WTC11 (cell line): ENCODE measurements at regions not wholly inside any gene's neighbourhood (a gene's known extent, or its start where the extent isn't known, plus 50 kb on each side); places are given as distances from the start of the nearest gene placed in this dataset.
A peak's percentile ranks its signal among the peaks of the same experiment; 100 is the strongest.

ENCODE experiments used
- ATAC-seq: fragments of 200-7000 bp; cut with Tn5 transposase; 2 replicates; pipeline ENCODE4 v1.10.0; 2021; ENCODE audit warnings: mild to moderate bottlenecking, moderate library complexity
- CTCF ChIA-PET: fragments of 300-600 bp; sonication (Branson Sonifier 250); formaldehyde crosslinking; loops from one replicate; lab custom pipeline; 2021; ENCODE audit warnings: antibody characterized with exemption; lab: Charles Lee
- POLR2A ChIA-PET: fragments of 350-600 bp; sonication (Branson Sonifier 250); formaldehyde crosslinking; loops from one replicate; lab custom pipeline; 2021; ENCODE audit warnings: antibody characterized with exemption; lab: Charles Lee
- DNase-seq: peaks from one replicate; pipeline ENCODE4 v3.0.0; 2021; ENCODE audit warnings: low spot score
- H3K27ac Mint-ChIP-seq: 2 replicates; pipeline ENCODE4 v1.8.0; 2021; ENCODE audit warnings: mixed read lengths
- H3K27me3 Mint-ChIP-seq: 2 replicates; pipeline ENCODE4 v1.8.0; 2021; ENCODE audit warnings: low read depth, mild to moderate bottlenecking, moderate library complexity, mixed read lengths
- H3K36me3 Mint-ChIP-seq: 2 replicates; pipeline ENCODE4 v1.8.0; 2021; ENCODE audit warnings: mixed read lengths
- H3K4me1 Mint-ChIP-seq: 2 replicates; pipeline ENCODE4 v1.8.0; 2022; ENCODE audit warnings: mixed read lengths
- H3K4me3 Mint-ChIP-seq: 2 replicates; pipeline ENCODE4 v1.8.0; 2021; ENCODE audit warnings: mild to moderate bottlenecking, moderate library complexity, mixed read lengths
- H3K9me3 Mint-ChIP-seq: 2 replicates; pipeline ENCODE4 v1.8.0; 2021; ENCODE audit warnings: mixed read lengths
- ATF1 ChIP-seq: sonication (generic); formaldehyde crosslinking; IDR thresholded peaks from 2 replicates; pipeline ENCODE4 v1.8.1; 2023; ENCODE audit warnings: mild to moderate bottlenecking, moderate library complexity, missing genetic modification reagents
- CBFB ChIP-seq: sonication (generic); formaldehyde crosslinking; IDR thresholded peaks from 2 replicates; pipeline ENCODE4 v1.8.1; 2022; ENCODE audit warnings: mild to moderate bottlenecking, low read depth, missing genetic modification reagents
- CDX4 ChIP-seq: fragments of 250-450 bp; sonication (Bioruptor Pico); IDR thresholded peaks from 2 replicates; pipeline ENCODE4 v1.9.0; 2021; ENCODE audit warnings: moderate library complexity, mild to moderate bottlenecking, inconsistent platforms, borderline replicate concordance
- E2F1 ChIP-seq: sonication (generic); formaldehyde crosslinking; IDR thresholded peaks from 2 replicates; pipeline ENCODE4 v1.8.0; 2022; ENCODE audit warnings: mild to moderate bottlenecking, missing genetic modification reagents
- ESRRA ChIP-seq: sonication (generic); formaldehyde crosslinking; IDR thresholded peaks from 2 replicates; pipeline ENCODE4 v1.8.1; 2022; ENCODE audit warnings: mild to moderate bottlenecking, missing genetic modification reagents, borderline replicate concordance
- FOXK1 ChIP-seq: sonication (generic); formaldehyde crosslinking; IDR thresholded peaks from 2 replicates; pipeline ENCODE4 v1.8.0; 2022; ENCODE audit warnings: mild to moderate bottlenecking, moderate library complexity, missing genetic modification reagents
- FOXP1 ChIP-seq: sonication (generic); formaldehyde crosslinking; IDR thresholded peaks from 2 replicates; pipeline ENCODE4 v1.8.0; 2022; ENCODE audit warnings: missing genetic modification reagents, mild to moderate bottlenecking, moderate library complexity, borderline replicate concordance
- KAT7 ChIP-seq: sonication (generic); formaldehyde crosslinking; IDR thresholded peaks from 2 replicates; pipeline ENCODE4 v1.8.1; 2023; ENCODE audit warnings: missing genetic modification reagents, mild to moderate bottlenecking, borderline replicate concordance
- NR1H2 ChIP-seq: sonication (generic); formaldehyde crosslinking; IDR thresholded peaks from 2 replicates; pipeline ENCODE4 v1.9.0; 2021; ENCODE audit warnings: mild to moderate bottlenecking, moderate library complexity, missing genetic modification reagents
- NR2C2 ChIP-seq: sonication (generic); formaldehyde crosslinking; IDR thresholded peaks from 2 replicates; pipeline ENCODE4 v1.8.0; 2022; ENCODE audit warnings: mild to moderate bottlenecking, missing genetic modification reagents
- SMAD3 ChIP-seq: sonication (generic); formaldehyde crosslinking; IDR thresholded peaks from 2 replicates; pipeline ENCODE4 v1.8.0; 2022; ENCODE audit warnings: missing genetic modification reagents, mild to moderate bottlenecking, borderline replicate concordance
- SOX15 ChIP-seq: fragments of 250-450 bp; sonication (Bioruptor Pico); IDR thresholded peaks from 2 replicates; pipeline ENCODE4 v1.9.0; 2021; ENCODE audit warnings: mild to moderate bottlenecking
- TCF7 ChIP-seq: sonication (generic); formaldehyde crosslinking; IDR thresholded peaks from 2 replicates; pipeline ENCODE4 v1.8.0; 2022; ENCODE audit warnings: mild to moderate bottlenecking, low read depth, missing genetic modification reagents, moderate library complexity
- TP53 ChIP-seq: sonication (generic); formaldehyde crosslinking; IDR thresholded peaks from 2 replicates; pipeline ENCODE4 v1.8.1; 2023; ENCODE audit warnings: mild to moderate bottlenecking, missing genetic modification reagents
- USF1 ChIP-seq: sonication (generic); formaldehyde crosslinking; IDR thresholded peaks from 2 replicates; pipeline ENCODE4 v1.8.0; 2022; ENCODE audit warnings: mild to moderate bottlenecking, missing genetic modification reagents
- ZNF138 ChIP-seq: sonication (generic); formaldehyde crosslinking; conservative IDR thresholded peaks from 2 replicates; pipeline ENCODE4 v1.8.1; 2022; ENCODE audit warnings: mild to moderate bottlenecking, moderate library complexity, missing genetic modification reagents
- ZNF219 ChIP-seq: sonication (generic); formaldehyde crosslinking; IDR thresholded peaks from 2 replicates; pipeline ENCODE4 v1.8.0; 2023; ENCODE audit warnings: missing genetic modification reagents, mild to moderate bottlenecking, borderline replicate concordance
- ZNF232 ChIP-seq: sonication (generic); formaldehyde crosslinking; IDR thresholded peaks from 2 replicates; pipeline ENCODE4 v1.8.0; 2022; ENCODE audit warnings: mild to moderate bottlenecking, missing genetic modification reagents
- ZNF671 ChIP-seq: fragments of 250-450 bp; sonication (Bioruptor Pico); IDR thresholded peaks from 2 replicates; pipeline ENCODE4 v1.8.0; 2021; ENCODE audit warnings: mild to moderate bottlenecking
- TF ChIP-seq, protein P1 (sequence below): fragments of 250-450 bp; sonication (Bioruptor Pico); IDR thresholded peaks from 2 replicates; pipeline ENCODE4 v2.1.2; 2022; ENCODE audit warnings: mild to moderate bottlenecking, moderate library complexity
- TF ChIP-seq, protein P2 (sequence below): fragments of 250-450 bp; sonication (Bioruptor Pico); conservative IDR thresholded peaks from 2 replicates; pipeline ENCODE4 v1.9.0; 2021; ENCODE audit warnings: mild to moderate bottlenecking
- TF ChIP-seq, protein P3 (sequence below): sonication (generic); formaldehyde crosslinking; IDR thresholded peaks from 2 replicates; pipeline ENCODE4 v1.8.0; 2023; ENCODE audit warnings: missing genetic modification reagents, mild to moderate bottlenecking, borderline replicate concordance

GRCh38 chr10:21172930-21173801 is 276.1 kb upstream of the NEBL start:
- ATAC-seq = peak; percentile 5
- no peaks in the 10 kb centered on the region for H3K9me3 Mint-ChIP-seq
- H3K27ac Mint-ChIP-seq = no peak overlapping the region
- DNase-seq = peak; percentile 20
- H3K4me1 Mint-ChIP-seq = peaks cover 33% of the 10 kb centered on the region
- H3K4me3 Mint-ChIP-seq = peak overlapping the region; percentile 92
- TF ChIP-seq ZNF671 (no peak), FOXP1 (CRISPR knock-in tag) (no peak), SOX15 (CRISPR knock-in tag) (no peak), ESRRA (CRISPR knock-in tag) (0 out of 2 replicates have a peak, but pooled peaks have one; percentile 6), USF1 (CRISPR knock-in tag) (no peak), E2F1 (CRISPR knock-in tag) (no peak), ZNF138 (CRISPR knock-in tag) (0 out of 2 replicates have a peak, but pooled peaks have one; percentile 77), ZNF219 (no peak), CDX4 (CRISPR knock-in tag) (no peak), FOXK1 (CRISPR knock-in tag) (0 out of 2 replicates have a peak, but pooled peaks have one; percentile 12), SMAD3 (CRISPR knock-in tag) (no peak), TCF7 (no peak), NR1H2 (no peak), ZNF232 (no peak), NR2C2 (CRISPR knock-in tag) (no peak), CBFB (no peak), KAT7 (no peak; the same call in 1 of the 2 replicates), TP53 (CRISPR knock-in tag) (no peak), ATF1 (CRISPR knock-in tag) (no peak)
- TF ChIP-seq, protein P1, sequence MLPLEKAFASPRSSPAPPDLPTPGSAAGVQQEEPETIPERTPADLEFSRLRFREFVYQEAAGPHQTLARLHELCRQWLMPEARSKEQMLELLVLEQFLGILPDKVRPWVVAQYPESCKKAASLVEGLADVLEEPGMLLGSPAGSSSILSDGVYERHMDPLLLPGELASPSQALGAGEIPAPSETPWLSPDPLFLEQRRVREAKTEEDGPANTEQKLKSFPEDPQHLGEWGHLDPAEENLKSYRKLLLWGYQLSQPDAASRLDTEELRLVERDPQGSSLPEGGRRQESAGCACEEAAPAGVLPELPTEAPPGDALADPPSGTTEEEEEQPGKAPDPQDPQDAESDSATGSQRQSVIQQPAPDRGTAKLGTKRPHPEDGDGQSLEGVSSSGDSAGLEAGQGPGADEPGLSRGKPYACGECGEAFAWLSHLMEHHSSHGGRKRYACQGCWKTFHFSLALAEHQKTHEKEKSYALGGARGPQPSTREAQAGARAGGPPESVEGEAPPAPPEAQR (CRISPR knock-in tag) = no peak
- TF ChIP-seq, protein P2, sequence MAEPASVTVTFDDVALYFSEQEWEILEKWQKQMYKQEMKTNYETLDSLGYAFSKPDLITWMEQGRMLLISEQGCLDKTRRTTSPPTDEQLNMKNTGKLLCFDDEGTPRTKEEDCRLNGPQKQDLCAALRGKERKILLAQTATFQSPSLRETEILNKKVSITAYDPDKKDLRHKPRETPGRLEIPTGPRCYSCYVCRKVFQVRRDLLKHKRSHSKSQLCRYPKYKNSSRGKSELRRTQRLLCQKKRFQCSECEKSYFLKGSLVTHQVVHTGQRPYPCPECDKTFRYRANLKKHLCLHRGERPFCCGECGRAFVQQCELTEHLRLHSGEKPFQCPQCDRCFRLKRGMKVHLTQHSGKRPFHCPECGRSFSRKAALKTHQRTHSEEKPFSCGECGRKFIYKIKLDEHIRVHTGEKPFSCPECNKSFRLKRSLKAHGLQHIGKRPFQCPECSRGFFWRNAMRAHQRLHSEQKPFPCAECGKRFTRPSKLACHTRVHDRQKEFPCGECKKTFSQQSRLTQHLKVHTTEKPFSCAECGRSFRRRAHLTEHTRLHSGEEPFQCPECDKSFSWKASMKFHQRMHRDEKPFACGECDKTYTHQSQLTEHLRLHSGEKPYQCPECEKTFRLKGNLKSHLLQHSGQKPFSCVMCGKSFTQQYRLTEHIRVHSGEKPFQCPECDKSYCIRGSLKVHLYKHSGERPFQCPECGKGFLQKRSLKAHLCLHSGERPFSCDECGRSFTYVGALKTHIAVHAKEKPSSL (CRISPR knock-in tag) = no peak
- TF ChIP-seq, protein P3, sequence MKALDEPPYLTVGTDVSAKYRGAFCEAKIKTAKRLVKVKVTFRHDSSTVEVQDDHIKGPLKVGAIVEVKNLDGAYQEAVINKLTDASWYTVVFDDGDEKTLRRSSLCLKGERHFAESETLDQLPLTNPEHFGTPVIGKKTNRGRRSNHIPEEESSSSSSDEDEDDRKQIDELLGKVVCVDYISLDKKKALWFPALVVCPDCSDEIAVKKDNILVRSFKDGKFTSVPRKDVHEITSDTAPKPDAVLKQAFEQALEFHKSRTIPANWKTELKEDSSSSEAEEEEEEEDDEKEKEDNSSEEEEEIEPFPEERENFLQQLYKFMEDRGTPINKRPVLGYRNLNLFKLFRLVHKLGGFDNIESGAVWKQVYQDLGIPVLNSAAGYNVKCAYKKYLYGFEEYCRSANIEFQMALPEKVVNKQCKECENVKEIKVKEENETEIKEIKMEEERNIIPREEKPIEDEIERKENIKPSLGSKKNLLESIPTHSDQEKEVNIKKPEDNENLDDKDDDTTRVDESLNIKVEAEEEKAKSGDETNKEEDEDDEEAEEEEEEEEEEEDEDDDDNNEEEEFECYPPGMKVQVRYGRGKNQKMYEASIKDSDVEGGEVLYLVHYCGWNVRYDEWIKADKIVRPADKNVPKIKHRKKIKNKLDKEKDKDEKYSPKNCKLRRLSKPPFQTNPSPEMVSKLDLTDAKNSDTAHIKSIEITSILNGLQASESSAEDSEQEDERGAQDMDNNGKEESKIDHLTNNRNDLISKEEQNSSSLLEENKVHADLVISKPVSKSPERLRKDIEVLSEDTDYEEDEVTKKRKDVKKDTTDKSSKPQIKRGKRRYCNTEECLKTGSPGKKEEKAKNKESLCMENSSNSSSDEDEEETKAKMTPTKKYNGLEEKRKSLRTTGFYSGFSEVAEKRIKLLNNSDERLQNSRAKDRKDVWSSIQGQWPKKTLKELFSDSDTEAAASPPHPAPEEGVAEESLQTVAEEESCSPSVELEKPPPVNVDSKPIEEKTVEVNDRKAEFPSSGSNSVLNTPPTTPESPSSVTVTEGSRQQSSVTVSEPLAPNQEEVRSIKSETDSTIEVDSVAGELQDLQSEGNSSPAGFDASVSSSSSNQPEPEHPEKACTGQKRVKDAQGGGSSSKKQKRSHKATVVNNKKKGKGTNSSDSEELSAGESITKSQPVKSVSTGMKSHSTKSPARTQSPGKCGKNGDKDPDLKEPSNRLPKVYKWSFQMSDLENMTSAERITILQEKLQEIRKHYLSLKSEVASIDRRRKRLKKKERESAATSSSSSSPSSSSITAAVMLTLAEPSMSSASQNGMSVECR (CRISPR knock-in tag) = no peak
- TF ChIP-seq, all 79 proteins: peak for 3
- POLR2A ChIA-PET = interaction anchor here (0.9 kb wide), 1 partner anchor 11 kb away, joined by 4 read pairs; no protein-coding TSS in a partner anchor
- CTCF ChIA-PET = interaction anchor here (0.5 to 1.7 kb wide), 9 partner anchors 8 to 698 kb away, joined by 3 to 5 read pairs (median 4); no protein-coding TSS in a partner anchor
- H3K36me3 Mint-ChIP-seq = no peaks in the 10 kb centered on the region
- peaks cover 49% of the 10 kb centered on the region for H3K27me3 Mint-ChIP-seq
